HG03432 (cell line): ENCODE measurements at regions not wholly inside any gene's neighbourhood (a gene's known extent, or its start where the extent isn't known, plus 50 kb on each side); places are given as distances from the start of the nearest gene placed in this dataset.

ENCODE experiments used
- ATAC-seq: cut with Tn5 transposase; IDR thresholded peaks from one replicate; pipeline ENCODE4 v1.9.1; 2021; ENCODE audit warnings: mild to moderate bottlenecking, moderate library complexity; ENCODE audit not compliant: unreplicated experiment

GRCh38 chr21:16678429-16679160 lies 834.2 kb upstream of the CXADR start:
- no peak for ATAC-seq

- no peak for ATAC-seq
These were observed 817.8 kb upstream of the CXADR start for GRCh38 chr21:16695074-16695473.

DNA sequence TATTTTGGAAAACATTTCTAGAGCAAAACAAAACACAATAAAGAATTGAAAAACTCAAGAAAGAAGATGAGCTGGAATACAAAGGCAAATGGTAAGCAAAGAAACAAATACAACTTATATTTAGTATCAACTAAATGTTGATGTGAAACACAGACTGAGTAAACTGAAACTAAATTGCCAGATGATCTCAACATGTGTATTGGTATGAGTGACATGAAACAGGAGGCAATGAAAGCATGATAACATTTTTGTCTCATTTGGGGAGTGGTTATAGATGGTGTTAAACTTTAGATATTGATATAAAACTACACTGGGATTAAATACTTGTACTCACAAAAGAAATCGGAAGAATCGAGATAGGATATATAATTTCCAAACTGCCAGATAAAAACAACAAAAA lies 805.6 kb upstream of the CXADR start:
- no peak for ATAC-seq

DNA sequence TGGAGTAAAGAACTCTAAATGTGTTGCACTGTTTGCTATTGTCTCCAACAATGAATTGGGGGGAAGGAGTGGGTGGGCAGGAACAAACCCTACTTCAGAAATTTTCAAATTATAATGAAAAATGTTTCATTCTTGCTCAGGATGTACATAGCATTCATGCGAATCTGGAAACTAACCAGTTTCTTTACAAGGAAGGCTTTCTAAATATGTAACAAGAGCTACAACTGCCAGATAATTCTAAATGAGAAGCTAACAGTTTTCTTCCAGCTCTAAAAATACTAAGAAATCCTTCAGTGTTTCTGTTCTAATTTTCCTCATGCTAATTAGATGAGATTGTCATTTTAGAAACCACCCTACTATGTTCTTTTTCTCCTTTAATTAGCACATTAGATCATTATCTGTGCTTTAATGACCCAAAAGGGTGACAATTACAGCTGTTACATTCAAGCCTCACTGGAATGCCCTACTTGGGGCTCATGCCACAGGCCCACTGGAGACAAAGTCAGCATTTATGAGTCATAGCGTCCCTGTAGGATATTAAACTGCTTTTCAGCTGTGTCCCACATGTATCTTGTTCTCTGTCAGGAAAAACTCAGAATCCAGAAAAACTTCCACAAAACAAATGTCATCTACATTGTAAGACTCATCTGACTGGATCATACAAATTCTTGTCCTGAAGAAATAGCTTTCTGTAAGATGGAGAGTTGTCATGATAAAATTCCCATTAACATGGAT lies 804.6 kb upstream of the CXADR start:
- ATAC-seq = no peak

GRCh38 chr21:16709866-16710550 lies 802.8 kb upstream of the CXADR start:
- no peak for ATAC-seq

- no peak for ATAC-seq
These were observed 801.1 kb upstream of the CXADR start for GRCh38 chr21:16711757-16712156.

GRCh38 chr21:16713331-16714117 lies 799.3 kb upstream of the CXADR start:
- ATAC-seq = no peak

GRCh38 chr21:16740511-16740910 lies 772.3 kb upstream of the CXADR start:
- ATAC-seq = no peak

DNA sequence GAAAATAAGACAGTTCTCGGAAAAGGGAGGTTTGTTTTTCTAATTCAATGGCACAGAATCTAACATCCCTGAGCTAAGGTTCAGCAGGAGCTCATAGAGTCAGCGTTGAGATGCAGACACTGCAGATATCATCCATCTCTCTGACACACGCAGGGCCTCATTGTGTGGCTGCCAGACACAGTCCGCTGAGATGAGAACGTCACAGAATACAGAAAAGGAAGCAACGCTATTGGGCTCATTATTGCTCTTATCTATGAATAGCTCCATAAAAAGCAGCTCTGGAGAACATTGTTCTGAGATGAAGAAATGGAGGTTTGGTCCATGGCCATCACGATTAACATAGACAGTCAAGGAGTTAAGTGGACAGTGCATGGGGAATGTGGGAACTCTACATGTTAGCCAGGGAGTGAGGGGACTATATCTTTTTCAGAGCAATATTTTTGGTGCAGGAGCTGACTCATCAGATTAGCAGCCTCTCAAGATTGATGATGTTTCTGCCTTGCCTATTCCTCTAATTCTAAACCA lies 771.6 kb upstream of the CXADR start:
- no peak for ATAC-seq

DNA sequence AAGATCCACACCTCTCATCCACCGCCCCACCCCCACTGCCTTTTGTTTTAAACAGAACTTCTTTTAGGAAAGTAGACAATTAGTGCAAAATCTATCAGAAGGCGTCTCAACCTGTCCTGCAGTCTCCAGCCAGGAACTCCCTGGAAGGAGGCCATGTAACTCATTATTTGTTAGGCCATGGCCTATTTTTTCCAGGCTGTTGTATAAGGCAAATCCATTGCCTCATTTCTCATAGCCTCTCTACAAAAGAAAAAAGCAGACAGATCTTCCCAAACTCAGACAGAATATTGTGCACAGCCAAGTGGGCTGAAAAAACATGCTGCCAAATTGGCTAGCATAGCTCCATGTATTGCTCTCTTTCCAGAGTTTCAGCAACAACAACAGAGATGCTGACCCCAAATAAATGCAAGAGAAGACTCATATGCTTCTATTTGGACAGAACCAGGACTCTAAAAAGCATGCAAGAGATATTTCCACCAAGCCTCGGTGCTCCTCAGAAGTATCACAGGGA lies 770.7 kb upstream of the CXADR start:
- ATAC-seq = no peak

DNA sequence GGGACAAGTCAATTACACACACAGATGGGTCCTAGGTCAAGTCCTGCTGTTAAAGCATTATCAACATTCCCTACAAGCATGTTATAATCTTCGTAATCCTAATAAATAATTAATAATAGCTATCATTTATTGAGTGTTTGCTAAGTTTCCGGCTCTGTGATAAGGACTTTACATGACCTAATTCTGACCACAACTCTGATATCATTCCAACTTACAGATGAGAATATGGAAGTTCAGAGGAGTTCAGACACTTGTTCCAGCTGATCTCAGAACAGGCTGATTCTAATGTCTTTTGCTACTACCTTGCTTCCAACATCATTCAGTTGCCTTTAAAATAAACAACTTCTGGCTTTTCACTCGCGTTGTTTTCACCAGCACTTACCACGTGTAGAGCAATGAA lies 770.1 kb upstream of the CXADR start:
- no peak for ATAC-seq

DNA sequence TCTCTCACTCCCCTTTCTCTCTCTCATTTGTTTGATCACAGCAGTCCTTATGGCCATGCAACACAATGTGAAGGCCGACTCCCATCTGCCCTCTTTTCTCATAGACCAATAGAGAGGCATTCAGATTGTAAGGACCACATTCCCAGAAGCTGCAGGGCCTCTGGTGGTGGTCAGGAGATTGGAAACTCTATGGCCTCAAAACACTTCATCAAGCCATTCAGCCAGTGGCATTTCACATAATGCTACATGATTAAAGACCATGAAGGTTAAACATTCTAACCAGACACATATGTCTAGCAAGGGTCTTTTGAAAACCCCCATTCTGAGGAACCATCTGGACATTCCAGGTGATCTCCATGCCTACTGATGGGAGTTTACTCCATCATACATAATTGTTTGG lies 769.5 kb upstream of the CXADR start:
- ATAC-seq = no peak

- no peak for ATAC-seq
These were observed 761.9 kb upstream of the CXADR start for GRCh38 chr21:16750926-16751325.

- ATAC-seq = no peak
These were observed 761.0 kb upstream of the CXADR start for GRCh38 chr21:16751695-16752474.

- ATAC-seq = no peak
These were observed 760.4 kb upstream of the CXADR start for GRCh38 chr21:16752475-16752857.

- ATAC-seq = no peak
These were observed 757.8 kb upstream of the CXADR start for GRCh38 chr21:16755061-16755460.

- no peak for ATAC-seq
These were observed 745.6 kb upstream of the CXADR start for GRCh38 chr21:16767201-16767600.

GRCh38 chr21:16768096-16768495 lies 744.7 kb upstream of the CXADR start:
- no peak for ATAC-seq

DNA sequence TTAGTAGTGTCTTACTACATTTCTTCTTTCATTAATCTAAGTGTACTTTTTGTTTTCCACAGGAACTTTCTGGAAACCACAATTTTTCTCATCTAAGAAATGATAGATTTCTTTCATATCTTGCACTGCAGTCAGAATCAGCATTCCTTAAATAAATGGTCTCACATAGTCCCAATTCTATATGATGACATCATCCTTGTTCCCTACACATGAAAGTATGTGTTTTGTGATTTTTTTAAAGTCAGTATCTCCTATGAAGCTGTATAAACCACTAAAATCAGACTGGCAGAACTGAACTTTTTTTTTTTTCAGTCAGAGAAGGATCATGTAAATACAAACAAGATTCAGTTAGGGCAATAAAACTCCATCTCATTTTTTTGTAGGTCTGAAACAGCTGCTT lies 742.6 kb upstream of the CXADR start:
- ATAC-seq = no peak

DNA sequence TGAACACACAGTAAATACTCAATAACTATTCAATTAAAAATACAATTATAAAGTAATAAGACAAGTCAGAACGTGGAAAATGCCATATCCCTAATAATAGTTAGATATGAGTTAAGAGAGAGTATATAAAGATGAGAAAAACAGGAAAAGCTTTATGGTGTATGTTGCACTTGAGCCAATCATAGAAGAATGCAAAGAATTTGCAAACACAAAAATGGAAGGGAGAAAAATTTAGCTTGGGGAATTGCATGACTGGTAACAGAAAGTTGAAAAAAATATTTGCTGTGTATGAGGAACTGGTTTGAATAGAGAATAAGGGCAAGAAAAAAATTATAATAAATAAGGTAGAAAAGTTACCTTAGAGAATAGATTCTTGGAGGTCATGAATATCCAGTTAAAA lies 739.6 kb upstream of the CXADR start:
- ATAC-seq = no peak
